OCI-LY3 (cell line): ENCODE measurements at regions not wholly inside any gene's neighbourhood (a gene's known extent, or its start where the extent isn't known, plus 50 kb on each side); places are given as distances from the start of the nearest gene placed in this dataset.

Source experiments
- CTCF ChIP-seq: fragments of 200-600, 300-600 bp; sonication (generic); IDR thresholded peaks from 2 replicates; pipeline ENCODE4 v1.5.1; 2014; ENCODE audit warnings: antibody characterized with exemption, low read length, low read depth
- EZH2phosphoT487 ChIP-seq: fragments of 200-600 bp; shearing (Covaris generic); IDR thresholded peaks from 2 replicates; pipeline ENCODE4 v1.6.1; 2018; ENCODE audit warnings: antibody characterized with exemption, mixed run types, low read depth

- no peak for TF ChIP-seq CTCF
- no peak for TF ChIP-seq EZH2phosphoT487
Measured at GRCh38 chr5:120999550-120999949, 535.5 kb downstream of the PRR16 start.
